GM19372 (cell line): ENCODE measurements at regions not wholly inside any gene's neighbourhood (a gene's known extent, or its start where the extent isn't known, plus 50 kb on each side); places are given as distances from the start of the nearest gene placed in this dataset.

Experiments used
- ATAC-seq: cut with Tn5 transposase; IDR thresholded peaks from one replicate; pipeline ENCODE4 v1.9.1; 2021; ENCODE audit warnings: mild to moderate bottlenecking, low read depth, moderate library complexity; ENCODE audit not compliant: unreplicated experiment

GRCh38 chr6:28727559-28728211 is 196.1 kb downstream of the TRIM27 start:
- ATAC-seq: no peak

- ATAC-seq: no peak
Measured at GRCh38 chr6:28729501-28730402, 194.0 kb downstream of the TRIM27 start.

- no peak for ATAC-seq
Measured at GRCh38 chr6:28732052-28732451, 191.7 kb downstream of the TRIM27 start.

- no peak for ATAC-seq
Measured at GRCh38 chr6:28734443-28734959, 189.3 kb downstream of the TRIM27 start.

GRCh38 chr6:28736121-28736520 is 187.7 kb downstream of the TRIM27 start:
- no peak for ATAC-seq

GRCh38 chr6:28737750-28738395 is 185.9 kb downstream of the TRIM27 start:
- no peak for ATAC-seq

- no peak for ATAC-seq
Measured at GRCh38 chr6:28738396-28738765, 185.4 kb downstream of the TRIM27 start.

- no peak for ATAC-seq
Measured at GRCh38 chr6:28741363-28741762, 182.4 kb downstream of the TRIM27 start.

- no peak for ATAC-seq
Measured at GRCh38 chr6:28742668-28743270, 181.0 kb downstream of the TRIM27 start.

- ATAC-seq: no peak
Measured at GRCh38 chr6:28743271-28743789, 180.5 kb downstream of the TRIM27 start.

- ATAC-seq: no peak
Measured at GRCh38 chr6:28747083-28747630, 176.6 kb downstream of the TRIM27 start.

GRCh38 chr6:28747631-28748157 is 176.1 kb downstream of the TRIM27 start:
- ATAC-seq: no peak

GRCh38 chr6:28748192-28748591 is 175.6 kb downstream of the TRIM27 start:
- ATAC-seq: no peak

GRCh38 chr6:28750926-28751458 is 172.8 kb downstream of the TRIM27 start:
- no peak for ATAC-seq

- ATAC-seq: no peak
Measured at GRCh38 chr6:28751514-28751913, 172.3 kb downstream of the TRIM27 start.

- ATAC-seq: no peak
Measured at GRCh38 chr6:28751963-28752350, 171.8 kb downstream of the TRIM27 start.

GRCh38 chr6:28757429-28758045 is 166.2 kb downstream of the TRIM27 start:
- ATAC-seq: no peak

- ATAC-seq: no peak
Measured at GRCh38 chr6:28758046-28758817, 165.6 kb downstream of the TRIM27 start.

- ATAC-seq: no peak
Measured at GRCh38 chr6:28758818-28759235, 165.0 kb downstream of the TRIM27 start.
